ENCODE measurements at regions not wholly inside any gene's neighbourhood (a gene's known extent, or its start where the extent isn't known, plus 50 kb on each side); places are given as distances from the start of the nearest gene placed in this dataset.

DNA sequence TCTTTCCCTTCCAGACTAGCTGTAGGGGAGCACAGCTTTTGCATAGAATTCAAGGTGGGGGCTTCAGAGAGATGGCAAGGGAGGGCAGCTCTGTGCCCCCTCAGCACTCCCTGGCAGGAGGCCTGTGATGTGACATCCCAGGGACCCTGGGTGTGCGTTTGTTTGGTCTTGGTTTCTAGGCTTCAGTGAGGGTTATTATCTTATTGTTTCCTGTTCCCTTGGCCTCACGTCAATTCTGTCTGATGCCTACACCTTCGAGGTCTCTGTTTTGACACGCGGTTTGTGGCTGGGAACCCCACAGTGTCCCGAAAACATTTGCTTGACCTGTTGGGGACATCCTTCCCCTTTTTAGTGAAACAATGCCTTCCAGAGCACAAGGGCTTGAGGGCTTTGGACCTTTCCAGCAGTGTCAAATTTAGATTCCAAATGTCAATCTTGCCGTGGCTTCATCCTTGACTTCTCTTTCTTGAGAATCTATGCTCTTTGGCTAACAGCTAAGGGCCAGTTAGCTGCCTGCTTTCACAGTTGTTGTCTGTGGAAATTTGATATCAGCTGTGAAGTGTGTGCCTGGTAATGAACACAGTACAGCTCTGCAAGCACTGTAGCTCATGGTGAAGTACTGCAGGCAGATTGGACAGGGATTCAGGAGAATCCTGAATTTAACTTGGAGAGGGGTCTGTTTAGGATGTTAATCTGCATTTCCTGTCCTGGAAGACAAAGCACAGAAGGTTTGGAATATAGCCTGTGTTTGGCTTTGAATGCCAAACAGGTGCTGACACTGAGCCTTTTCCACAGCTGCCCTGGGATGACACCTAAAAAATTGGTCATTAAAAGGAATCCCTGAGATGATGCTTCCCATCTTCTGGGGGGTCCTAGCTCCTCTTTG is 108.2 kb upstream of the CXCR4 start:
- no peaks in the 10 kb centered on the region for H3K36me3 ChIP-seq (ENCODE audit: control insufficient read depth, insufficient read depth, low read length)
- H3K27me3 ChIP-seq (ENCODE audit: control insufficient read depth, insufficient read depth, low read length), result no peaks in the 10 kb centered on the region
- TF ChIP-seq, protein P1, sequence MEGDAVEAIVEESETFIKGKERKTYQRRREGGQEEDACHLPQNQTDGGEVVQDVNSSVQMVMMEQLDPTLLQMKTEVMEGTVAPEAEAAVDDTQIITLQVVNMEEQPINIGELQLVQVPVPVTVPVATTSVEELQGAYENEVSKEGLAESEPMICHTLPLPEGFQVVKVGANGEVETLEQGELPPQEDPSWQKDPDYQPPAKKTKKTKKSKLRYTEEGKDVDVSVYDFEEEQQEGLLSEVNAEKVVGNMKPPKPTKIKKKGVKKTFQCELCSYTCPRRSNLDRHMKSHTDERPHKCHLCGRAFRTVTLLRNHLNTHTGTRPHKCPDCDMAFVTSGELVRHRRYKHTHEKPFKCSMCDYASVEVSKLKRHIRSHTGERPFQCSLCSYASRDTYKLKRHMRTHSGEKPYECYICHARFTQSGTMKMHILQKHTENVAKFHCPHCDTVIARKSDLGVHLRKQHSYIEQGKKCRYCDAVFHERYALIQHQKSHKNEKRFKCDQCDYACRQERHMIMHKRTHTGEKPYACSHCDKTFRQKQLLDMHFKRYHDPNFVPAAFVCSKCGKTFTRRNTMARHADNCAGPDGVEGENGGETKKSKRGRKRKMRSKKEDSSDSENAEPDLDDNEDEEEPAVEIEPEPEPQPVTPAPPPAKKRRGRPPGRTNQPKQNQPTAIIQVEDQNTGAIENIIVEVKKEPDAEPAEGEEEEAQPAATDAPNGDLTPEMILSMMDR (IDR thresholded peaks at IDR 0.05; ENCODE audit: insufficient read depth, low read length, poor library complexity, severe bottlenecking), result no peak
- no peak overlapping the region for H3K4me3 ChIP-seq (ENCODE audit: low read depth, low read length)
- no peak for DNase-seq (ENCODE audit: low read depth)

DNA sequence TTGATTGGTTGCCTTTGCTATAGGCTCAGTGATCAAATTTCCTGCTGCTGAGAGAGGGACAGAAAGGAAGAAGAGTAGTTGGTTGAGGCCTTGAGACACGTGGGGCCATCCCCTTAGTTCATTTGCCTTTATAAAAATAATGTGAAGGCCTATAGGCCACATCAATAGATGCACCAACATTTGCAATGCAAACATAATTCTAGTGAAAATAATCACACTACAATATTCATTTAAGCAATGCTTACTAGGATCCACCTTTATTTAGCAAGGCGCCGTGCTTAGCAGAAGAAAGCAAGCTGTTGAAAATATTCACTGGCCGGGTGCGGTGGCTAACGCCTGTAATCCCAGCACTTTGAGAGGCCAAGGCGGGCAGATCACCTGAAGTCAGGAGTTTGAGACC is 105.3 kb upstream of the CXCR4 start:
- no peak for DNase-seq (ENCODE audit: low read depth)
- Histone ChIP-seq H3K4me3 (ENCODE audit: low read depth, low read length) (no peak overlapping the region), H3K36me3 (ENCODE audit: control insufficient read depth, insufficient read depth, low read length) (no peaks in the 10 kb centered on the region), H3K27me3 (ENCODE audit: control insufficient read depth, insufficient read depth, low read length) (no peaks in the 10 kb centered on the region)
- TF ChIP-seq, protein P1 (IDR thresholded peaks at IDR 0.05; ENCODE audit: insufficient read depth, low read length, poor library complexity, severe bottlenecking), result no peak

- no peaks in the 10 kb centered on the region for H3K36me3 ChIP-seq (ENCODE audit: control insufficient read depth, insufficient read depth, low read length)
- H3K4me3 ChIP-seq (ENCODE audit: low read depth, low read length), result no peak overlapping the region
- no peak for DNase-seq (ENCODE audit: low read depth)
- no peaks in the 10 kb centered on the region for H3K27me3 ChIP-seq (ENCODE audit: control insufficient read depth, insufficient read depth, low read length)
- TF ChIP-seq, protein P1 (IDR thresholded peaks at IDR 0.05; ENCODE audit: insufficient read depth, low read length, poor library complexity, severe bottlenecking), result no peak
Observed at GRCh38 chr2:136222862-136223261, 104.9 kb upstream of the CXCR4 start.

DNA sequence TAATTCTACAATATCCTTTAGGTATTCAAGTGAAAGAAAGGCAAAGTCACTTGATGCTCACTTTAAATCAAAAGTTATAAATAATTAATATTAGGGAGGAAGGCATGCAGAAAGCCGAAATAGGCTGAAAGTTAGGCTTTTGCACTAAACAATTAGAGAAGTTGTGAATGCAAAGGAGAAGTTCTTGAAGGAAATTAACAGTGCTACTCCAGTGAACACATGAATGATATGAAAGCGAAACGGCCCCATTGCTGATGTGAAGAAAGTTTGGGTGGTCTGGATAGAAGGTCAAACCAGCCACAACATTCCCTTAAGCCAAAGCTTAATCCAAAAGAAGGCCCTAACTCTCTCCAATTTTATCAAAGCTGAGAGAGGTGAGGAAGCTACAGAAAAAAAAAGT is 103.1 kb upstream of the CXCR4 start:
- H3K4me3 ChIP-seq (ENCODE audit: low read depth, low read length), result no peak overlapping the region
- TF ChIP-seq, protein P1 (IDR thresholded peaks at IDR 0.05; ENCODE audit: insufficient read depth, low read length, poor library complexity, severe bottlenecking), result no peak
- DNase-seq (ENCODE audit: low read depth), result no peak
- no peaks in the 10 kb centered on the region for H3K36me3 ChIP-seq (ENCODE audit: control insufficient read depth, insufficient read depth, low read length)
- no peaks in the 10 kb centered on the region for H3K27me3 ChIP-seq (ENCODE audit: control insufficient read depth, insufficient read depth, low read length)

- no peak for DNase-seq (ENCODE audit: low read depth)
- H3K4me3 ChIP-seq (ENCODE audit: low read depth, low read length), result no peak overlapping the region
- no peaks in the 10 kb centered on the region for H3K36me3 ChIP-seq (ENCODE audit: control insufficient read depth, insufficient read depth, low read length)
- H3K27me3 ChIP-seq (ENCODE audit: control insufficient read depth, insufficient read depth, low read length), result no peaks in the 10 kb centered on the region
- TF ChIP-seq, protein P1 (IDR thresholded peaks at IDR 0.05; ENCODE audit: insufficient read depth, low read length, poor library complexity, severe bottlenecking), result no peak
Observed at GRCh38 chr2:136219963-136220362, 102.0 kb upstream of the CXCR4 start.

DNA sequence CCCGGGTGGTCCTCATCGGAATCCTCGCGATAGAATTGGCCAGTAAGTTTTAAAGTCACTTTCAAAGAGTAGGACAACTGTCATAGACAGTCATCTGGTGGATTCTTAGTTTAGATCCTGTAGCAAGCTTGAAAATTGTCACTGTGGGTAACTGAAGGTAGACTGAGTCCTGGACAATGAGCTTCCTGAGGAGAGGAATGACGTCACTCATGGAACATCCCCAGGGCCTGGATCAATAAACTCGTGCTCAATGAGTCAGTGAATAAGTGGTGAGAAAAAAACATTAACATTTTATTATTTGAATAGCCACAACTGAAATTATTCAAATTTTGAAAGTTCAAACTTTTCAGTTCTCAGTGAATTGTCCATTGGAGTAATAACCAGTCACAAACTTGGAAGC is 101.4 kb upstream of the CXCR4 start:
- Histone ChIP-seq H3K4me3 (ENCODE audit: low read depth, low read length) (no peak overlapping the region), H3K27me3 (ENCODE audit: control insufficient read depth, insufficient read depth, low read length) (no peaks in the 10 kb centered on the region), H3K36me3 (ENCODE audit: control insufficient read depth, insufficient read depth, low read length) (no peaks in the 10 kb centered on the region)
- DNase-seq (ENCODE audit: low read depth), result no peak
- TF ChIP-seq, protein P1 (IDR thresholded peaks at IDR 0.05; ENCODE audit: insufficient read depth, low read length, poor library complexity, severe bottlenecking), result no peak

Data from kidney epithelial cell (primary cell).